NT2/D1 (cell line): ENCODE measurements at regions not wholly inside any gene's neighbourhood (a gene's known extent, or its start where the extent isn't known, plus 50 kb on each side); places are given as distances from the start of the nearest gene placed in this dataset.

ENCODE experiments used
- DNase-seq: peaks from one replicate; pipeline ENCODE4 v3.0.0-alpha.2; 2011; ENCODE audit warnings: low read depth, low spot score
- H3K27me3 ChIP-seq: 2 replicates; pipeline ENCODE4 v1.6.0; 2011; ENCODE audit warnings: mild to moderate bottlenecking; ENCODE audit not compliant: insufficient read length, insufficient read depth
- H3K36me3 ChIP-seq: 2 replicates; pipeline ENCODE4 v1.6.1; 2011; ENCODE audit warnings: mild to moderate bottlenecking, low read length, mixed read lengths; ENCODE audit not compliant: insufficient read depth, insufficient read length
- H3K4me1 ChIP-seq: 2 replicates; pipeline ENCODE4 v1.5.1; 2011; ENCODE audit not compliant: insufficient read depth, insufficient read length
- H3K4me3 ChIP-seq: 2 replicates; pipeline ENCODE4 v1.5.1; 2011; ENCODE audit warnings: low read depth; ENCODE audit not compliant: insufficient read length
- H3K9ac ChIP-seq: 2 replicates; pipeline ENCODE4 v1.6.0; 2011; ENCODE audit warnings: low read depth; ENCODE audit not compliant: insufficient read length
- H3K9me3 ChIP-seq: 2 replicates; pipeline ENCODE4 v1.5.1; 2011; ENCODE audit warnings: mild to moderate bottlenecking, low read length; ENCODE audit not compliant: insufficient read depth
- SUZ12 ChIP-seq: IDR thresholded peaks from 2 replicates; pipeline ENCODE4 v1.6.1; 2011; ENCODE audit not compliant: insufficient read length, insufficient read depth; ENCODE audit errors: extremely low read depth
- YY1 ChIP-seq: IDR thresholded peaks from 2 replicates; pipeline ENCODE4 v1.6.1; 2011; ENCODE audit not compliant: insufficient read length, insufficient read depth
- ZNF274 ChIP-seq: IDR thresholded peaks from 2 replicates; pipeline ENCODE4 v1.6.1; 2011; ENCODE audit warnings: mild to moderate bottlenecking, low read depth, low read length

DNA sequence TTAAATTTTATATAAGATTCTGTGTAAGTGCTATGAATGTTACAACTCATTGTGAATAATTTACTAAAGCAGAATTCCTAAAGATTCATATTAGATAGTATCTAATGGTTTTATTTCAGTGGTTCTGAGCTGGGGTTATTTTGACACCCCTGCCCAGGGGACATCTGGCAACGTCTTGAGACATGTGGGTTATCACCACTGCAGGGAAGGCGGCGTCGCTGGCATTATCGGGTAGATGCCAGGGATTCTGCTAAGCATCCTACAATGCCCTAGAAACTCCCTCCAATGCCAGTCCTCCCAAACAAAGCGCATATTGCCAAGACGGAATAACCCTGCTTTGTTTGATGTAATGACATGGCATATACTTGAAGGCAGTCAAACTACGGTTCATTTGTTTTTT, 372.3 kb upstream of the ZFHX3 start:
- Histone ChIP-seq H3K27me3 (no peaks in the 10 kb centered on the region), H3K9me3 (no peaks in the 10 kb centered on the region), H3K4me3 (no peak overlapping the region), H3K9ac (no peak overlapping the region), H3K4me1 (no peaks in the 10 kb centered on the region), H3K36me3 (no peaks in the 10 kb centered on the region)
- TF ChIP-seq ZNF274, result no peak
- TF ChIP-seq YY1, result no peak
- no peak for TF ChIP-seq SUZ12
- DNase-seq, result no peak

DNA sequence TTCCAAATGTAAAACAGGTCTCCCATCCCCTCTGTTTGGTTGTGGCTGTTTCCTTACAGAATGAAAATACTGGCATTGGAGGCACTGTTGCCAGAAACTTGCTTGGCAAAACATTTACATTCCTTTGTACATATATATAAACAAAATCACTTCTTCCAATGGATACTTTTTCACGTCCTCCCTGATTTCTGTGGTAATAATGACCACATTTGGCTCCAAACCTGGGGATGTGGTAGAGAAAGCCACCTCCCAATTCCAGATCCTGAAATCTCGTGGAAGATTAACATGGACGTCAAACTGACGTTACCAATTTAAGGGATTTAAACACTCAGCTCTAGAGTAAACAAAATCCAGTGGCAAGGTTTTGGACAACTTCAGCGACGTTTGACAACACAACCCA, 370.8 kb upstream of the ZFHX3 start:
- Histone ChIP-seq H3K4me3 (no peak overlapping the region), H3K36me3 (no peaks in the 10 kb centered on the region), H3K9me3 (no peaks in the 10 kb centered on the region), H3K4me1 (no peaks in the 10 kb centered on the region), H3K9ac (no peak overlapping the region), H3K27me3 (no peaks in the 10 kb centered on the region)
- DNase-seq, result no peak
- TF ChIP-seq YY1 (no peak), SUZ12 (no peak), ZNF274 (no peak)

DNA sequence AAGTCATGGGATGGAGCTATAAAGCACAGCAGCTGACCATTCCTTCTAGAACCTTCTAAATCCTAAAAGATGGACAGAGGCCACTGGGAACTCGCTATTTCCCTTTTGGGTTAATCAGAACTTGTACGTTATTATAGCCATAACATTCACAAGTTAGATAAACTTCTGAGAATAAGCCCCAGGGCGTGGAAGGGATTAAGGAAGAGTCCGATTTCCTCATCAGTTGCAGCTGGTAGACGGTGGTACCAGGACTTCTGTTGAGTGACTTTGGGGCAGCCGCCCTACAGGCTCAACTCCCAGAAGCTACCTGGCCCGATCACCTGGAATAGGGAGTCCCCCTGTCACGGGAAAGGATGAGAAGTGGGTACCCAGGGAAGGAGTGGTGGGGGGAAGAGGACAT, 370.1 kb upstream of the ZFHX3 start:
- Histone ChIP-seq H3K36me3 (no peaks in the 10 kb centered on the region), H3K4me1 (no peaks in the 10 kb centered on the region), H3K9ac (no peak overlapping the region), H3K4me3 (no peak overlapping the region), H3K27me3 (no peaks in the 10 kb centered on the region), H3K9me3 (no peaks in the 10 kb centered on the region)
- DNase-seq, result no peak
- TF ChIP-seq ZNF274 (no peak), YY1 (no peak), SUZ12 (no peak)

DNA sequence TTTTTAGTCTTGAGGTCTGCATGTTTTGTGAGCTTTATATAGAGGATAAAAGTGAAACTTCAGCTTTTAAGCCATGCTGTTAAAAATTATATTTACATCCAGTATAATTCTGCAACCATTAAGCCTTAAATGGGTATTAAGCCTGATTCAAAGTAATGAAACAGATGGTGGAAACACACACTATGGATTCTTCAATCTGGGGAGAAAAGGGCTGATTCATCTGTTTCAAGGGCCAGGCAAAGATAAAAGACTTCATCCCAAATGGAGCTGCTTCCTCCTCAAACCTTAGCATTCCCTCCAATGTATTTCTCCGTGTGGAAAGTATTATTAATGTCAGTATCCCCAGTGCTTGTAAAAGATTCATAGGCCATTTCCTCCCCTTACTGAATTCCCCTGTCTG, 367.4 kb upstream of the ZFHX3 start:
- DNase-seq, result no peak
- Histone ChIP-seq H3K4me1 (no peaks in the 10 kb centered on the region), H3K4me3 (no peak overlapping the region), H3K9ac (no peak overlapping the region), H3K36me3 (no peaks in the 10 kb centered on the region), H3K27me3 (no peaks in the 10 kb centered on the region), H3K9me3 (no peaks in the 10 kb centered on the region)
- TF ChIP-seq YY1 (no peak), SUZ12 (no peak), ZNF274 (no peak)

DNA sequence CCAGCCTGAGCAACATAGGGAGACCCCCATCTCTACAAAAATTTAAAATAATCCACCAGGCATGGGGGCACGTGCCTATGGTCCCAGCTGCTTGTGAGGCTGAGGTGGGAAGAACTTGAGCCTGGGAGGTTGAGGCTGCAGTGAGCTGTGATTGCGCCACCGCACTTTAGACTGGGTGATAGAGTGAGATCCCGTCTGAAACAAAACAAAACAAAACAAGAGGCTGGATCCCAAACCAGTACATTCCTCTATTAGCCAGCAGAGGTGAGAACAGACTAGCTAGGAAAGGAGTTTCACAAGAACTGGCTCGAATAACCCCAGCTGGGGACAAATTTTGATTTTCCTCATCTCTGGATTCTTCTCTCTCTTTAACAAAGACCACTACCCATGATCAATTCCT, 366.7 kb upstream of the ZFHX3 start:
- Histone ChIP-seq H3K27me3 (no peaks in the 10 kb centered on the region), H3K9me3 (no peaks in the 10 kb centered on the region), H3K4me1 (no peaks in the 10 kb centered on the region), H3K36me3 (no peaks in the 10 kb centered on the region), H3K4me3 (no peak overlapping the region), H3K9ac (no peak overlapping the region)
- DNase-seq, result no peak
- TF ChIP-seq YY1 (no peak), ZNF274 (no peak), SUZ12 (no peak)

DNA sequence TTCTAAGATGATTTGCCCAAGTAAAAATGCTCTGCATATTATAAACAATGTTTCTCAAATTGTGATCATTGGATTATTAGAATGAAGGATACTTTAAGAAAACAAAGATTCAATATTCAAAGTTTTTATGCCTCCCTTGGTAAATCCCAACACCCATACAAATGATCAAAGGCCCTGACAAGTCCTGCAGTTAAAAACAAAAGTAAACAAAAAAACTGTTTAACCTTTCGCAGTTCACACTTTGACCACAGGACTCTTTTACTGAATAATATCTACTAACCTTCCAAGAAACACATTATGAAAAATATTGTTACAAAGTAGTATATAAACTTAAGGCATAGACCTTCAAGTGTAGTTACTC, 365.9 kb upstream of the ZFHX3 start:
- H3K27me3 ChIP-seq, result no peaks in the 10 kb centered on the region
- H3K4me1 ChIP-seq, result no peaks in the 10 kb centered on the region
- DNase-seq, result no peak
- no peak overlapping the region for H3K4me3 ChIP-seq
- no peaks in the 10 kb centered on the region for H3K9me3 ChIP-seq
- H3K36me3 ChIP-seq, result no peaks in the 10 kb centered on the region
- H3K9ac ChIP-seq, result no peak overlapping the region
- TF ChIP-seq SUZ12, result no peak
- TF ChIP-seq ZNF274, result no peak
- no peak for TF ChIP-seq YY1

DNA sequence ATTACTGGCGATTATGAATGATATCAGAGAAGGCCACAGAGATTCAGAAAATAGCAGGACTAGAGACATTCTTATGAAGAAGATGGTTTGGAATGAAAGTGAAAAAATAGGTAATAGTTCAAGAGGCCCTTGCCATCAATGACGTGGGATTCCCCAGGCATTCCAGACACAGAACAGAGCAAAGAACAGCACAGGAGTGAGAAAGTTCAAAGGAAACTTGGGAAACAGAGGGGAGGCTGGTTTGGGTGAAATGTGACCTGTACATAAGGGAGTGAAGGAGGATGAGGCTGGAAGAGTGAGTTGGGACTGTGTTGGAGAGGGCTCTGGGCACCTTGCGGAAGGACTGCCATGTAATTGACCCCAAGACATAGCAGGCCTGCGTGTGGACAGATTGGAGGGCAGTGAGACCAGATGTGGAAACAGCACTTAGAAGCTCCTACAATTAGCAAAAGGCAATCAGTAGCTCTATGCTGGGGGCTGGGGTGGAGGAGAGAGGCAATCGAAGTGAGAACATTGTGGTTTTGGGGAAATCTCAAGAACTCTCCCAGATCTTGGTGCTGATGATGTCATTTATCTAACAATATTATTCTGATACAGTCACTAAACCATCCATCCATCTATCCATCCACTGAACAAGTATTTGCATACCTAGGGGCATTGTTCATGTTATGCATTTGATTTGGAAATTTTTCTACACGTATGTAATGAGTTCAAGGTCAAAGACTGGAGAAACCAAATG, 365.3 kb upstream of the ZFHX3 start:
- no peaks in the 10 kb centered on the region for H3K36me3 ChIP-seq
- H3K4me3 ChIP-seq, result no peak overlapping the region
- DNase-seq, result no peak
- H3K9me3 ChIP-seq, result no peaks in the 10 kb centered on the region
- TF ChIP-seq YY1 (no peak), SUZ12 (no peak), ZNF274 (no peak)
- H3K27me3 ChIP-seq, result no peaks in the 10 kb centered on the region
- no peaks in the 10 kb centered on the region for H3K4me1 ChIP-seq
- no peak overlapping the region for H3K9ac ChIP-seq

DNA sequence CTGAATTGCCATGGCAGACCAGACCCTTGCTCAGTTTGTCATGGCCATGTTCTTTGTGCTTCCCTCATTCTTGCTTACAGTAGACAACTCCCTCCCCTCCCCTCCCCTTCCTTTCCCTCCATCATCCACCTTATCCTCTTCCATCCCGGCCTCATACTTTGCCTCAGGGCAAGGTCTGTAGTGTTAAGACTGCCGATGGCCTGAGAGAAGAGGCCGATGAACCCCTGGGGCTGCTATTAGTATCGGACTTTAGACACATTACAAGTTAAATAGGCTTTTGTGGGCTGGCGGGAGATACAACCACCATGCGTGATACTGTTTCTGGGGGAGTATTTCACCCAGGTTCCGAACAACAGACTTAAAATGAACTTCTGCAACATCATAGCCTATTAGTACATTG, 364.5 kb upstream of the ZFHX3 start:
- Histone ChIP-seq H3K36me3 (no peaks in the 10 kb centered on the region), H3K4me1 (no peaks in the 10 kb centered on the region), H3K9me3 (no peaks in the 10 kb centered on the region), H3K9ac (no peak overlapping the region), H3K27me3 (no peaks in the 10 kb centered on the region), H3K4me3 (no peak overlapping the region)
- TF ChIP-seq YY1 (no peak), SUZ12 (no peak), ZNF274 (no peak)
- DNase-seq, result no peak
